GM12875 (cell line): ENCODE measurements at regions not wholly inside any gene's neighbourhood (a gene's known extent, or its start where the extent isn't known, plus 50 kb on each side); places are given as distances from the start of the nearest gene placed in this dataset.

Experiments used
- H3K4me3 ChIP-seq: one replicate; pipeline ENCODE4 v1.5.1; 2011; ENCODE audit warnings: low read depth, low read length, control low read depth
- TF ChIP-seq, protein P1 (sequence below): IDR thresholded peaks from 2 replicates; pipeline ENCODE4 v1.5.1; 2011; ENCODE audit warnings: low read depth, mild to moderate bottlenecking, control low read depth, inconsistent platforms, low read length, moderate library complexity, borderline replicate concordance; ENCODE audit not compliant: insufficient read depth

DNA sequence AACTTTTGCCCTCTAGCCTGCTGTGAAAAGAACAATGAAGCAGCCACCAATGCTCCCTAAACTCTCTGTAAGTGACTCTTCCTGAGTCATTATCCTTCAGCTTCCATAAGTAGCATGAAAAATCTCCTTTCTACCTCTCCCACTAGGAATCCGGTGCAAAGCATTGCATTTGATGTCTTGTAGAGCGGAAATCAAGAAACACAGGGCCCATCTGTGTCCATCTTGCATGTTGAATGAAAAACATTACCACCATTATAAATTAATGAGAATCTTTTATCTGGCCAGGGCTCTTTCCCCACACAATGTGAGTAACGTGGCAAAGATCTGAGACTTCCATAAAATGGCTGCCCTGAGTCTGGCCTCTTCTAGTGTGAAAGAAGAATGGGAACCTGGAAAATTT lies 324.4 kb downstream of the ADGRL2 start:
- TF ChIP-seq, protein P1, sequence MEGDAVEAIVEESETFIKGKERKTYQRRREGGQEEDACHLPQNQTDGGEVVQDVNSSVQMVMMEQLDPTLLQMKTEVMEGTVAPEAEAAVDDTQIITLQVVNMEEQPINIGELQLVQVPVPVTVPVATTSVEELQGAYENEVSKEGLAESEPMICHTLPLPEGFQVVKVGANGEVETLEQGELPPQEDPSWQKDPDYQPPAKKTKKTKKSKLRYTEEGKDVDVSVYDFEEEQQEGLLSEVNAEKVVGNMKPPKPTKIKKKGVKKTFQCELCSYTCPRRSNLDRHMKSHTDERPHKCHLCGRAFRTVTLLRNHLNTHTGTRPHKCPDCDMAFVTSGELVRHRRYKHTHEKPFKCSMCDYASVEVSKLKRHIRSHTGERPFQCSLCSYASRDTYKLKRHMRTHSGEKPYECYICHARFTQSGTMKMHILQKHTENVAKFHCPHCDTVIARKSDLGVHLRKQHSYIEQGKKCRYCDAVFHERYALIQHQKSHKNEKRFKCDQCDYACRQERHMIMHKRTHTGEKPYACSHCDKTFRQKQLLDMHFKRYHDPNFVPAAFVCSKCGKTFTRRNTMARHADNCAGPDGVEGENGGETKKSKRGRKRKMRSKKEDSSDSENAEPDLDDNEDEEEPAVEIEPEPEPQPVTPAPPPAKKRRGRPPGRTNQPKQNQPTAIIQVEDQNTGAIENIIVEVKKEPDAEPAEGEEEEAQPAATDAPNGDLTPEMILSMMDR = no peak

DNA sequence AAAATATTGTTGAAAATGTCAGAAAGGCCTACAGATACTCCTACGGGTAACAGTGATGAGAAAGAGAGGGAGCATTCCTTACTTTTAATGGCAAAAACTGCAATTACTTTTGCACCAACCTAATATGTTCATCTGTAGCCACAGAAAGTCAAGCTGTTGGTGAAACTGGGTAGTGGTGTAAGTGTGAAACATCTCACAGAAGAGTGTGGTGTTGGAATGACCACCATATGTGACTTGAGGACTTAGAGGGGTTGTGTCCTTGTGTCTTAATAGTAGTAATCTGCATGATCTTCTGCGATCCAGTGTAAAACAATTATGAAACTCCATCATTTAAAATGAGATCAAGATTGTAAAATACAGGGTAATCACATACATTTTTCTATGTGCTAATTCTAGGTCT lies 320.7 kb downstream of the ADGRL2 start:
- no peak overlapping the region for H3K4me3 ChIP-seq
- TF ChIP-seq, protein P1 = no peak

More for the DNA sequence above, 324.4 kb downstream of the ADGRL2 start:
- H3K4me3 ChIP-seq = no peak overlapping the region

DNA sequence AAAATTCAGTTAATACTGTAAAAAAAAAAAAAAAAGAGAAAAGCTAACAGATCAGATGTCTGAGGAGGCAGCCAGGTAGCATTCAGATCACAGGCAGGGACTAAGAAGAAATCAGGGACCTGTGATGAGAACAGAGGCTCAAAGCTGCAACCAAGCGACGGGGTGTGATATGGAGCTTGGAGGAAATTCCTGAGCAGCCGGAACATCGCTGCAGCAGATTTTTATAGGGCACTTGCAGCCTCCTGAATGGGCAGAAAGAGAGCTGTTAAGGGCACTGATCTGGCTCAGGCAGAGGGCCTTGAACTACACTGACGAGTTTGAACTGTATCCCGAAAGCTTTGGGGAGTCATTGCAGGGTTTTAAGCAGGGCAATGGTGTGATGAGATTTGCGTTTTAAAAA lies 315.4 kb downstream of the ADGRL2 start:
- no peak overlapping the region for H3K4me3 ChIP-seq
- TF ChIP-seq, protein P1 = no peak

DNA sequence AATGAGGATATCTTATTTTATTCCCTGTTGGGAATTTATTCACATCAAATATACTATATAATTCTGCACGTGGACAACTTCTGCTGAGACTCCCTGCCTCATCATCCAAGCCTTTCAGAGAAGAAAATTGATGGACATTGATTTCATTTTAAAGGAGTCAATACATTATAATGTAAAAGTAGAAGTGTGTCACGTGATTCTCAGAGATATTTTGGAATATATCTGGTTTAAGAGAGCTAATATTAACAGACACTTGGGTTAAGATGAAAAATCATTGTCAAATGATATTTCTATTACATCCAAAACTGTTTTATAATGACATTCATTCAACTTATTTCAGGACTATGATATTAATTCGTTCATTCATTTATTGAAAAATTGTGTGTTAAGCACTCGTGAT lies 314.2 kb downstream of the ADGRL2 start:
- H3K4me3 ChIP-seq = no peak overlapping the region
- TF ChIP-seq, protein P1 = no peak

DNA sequence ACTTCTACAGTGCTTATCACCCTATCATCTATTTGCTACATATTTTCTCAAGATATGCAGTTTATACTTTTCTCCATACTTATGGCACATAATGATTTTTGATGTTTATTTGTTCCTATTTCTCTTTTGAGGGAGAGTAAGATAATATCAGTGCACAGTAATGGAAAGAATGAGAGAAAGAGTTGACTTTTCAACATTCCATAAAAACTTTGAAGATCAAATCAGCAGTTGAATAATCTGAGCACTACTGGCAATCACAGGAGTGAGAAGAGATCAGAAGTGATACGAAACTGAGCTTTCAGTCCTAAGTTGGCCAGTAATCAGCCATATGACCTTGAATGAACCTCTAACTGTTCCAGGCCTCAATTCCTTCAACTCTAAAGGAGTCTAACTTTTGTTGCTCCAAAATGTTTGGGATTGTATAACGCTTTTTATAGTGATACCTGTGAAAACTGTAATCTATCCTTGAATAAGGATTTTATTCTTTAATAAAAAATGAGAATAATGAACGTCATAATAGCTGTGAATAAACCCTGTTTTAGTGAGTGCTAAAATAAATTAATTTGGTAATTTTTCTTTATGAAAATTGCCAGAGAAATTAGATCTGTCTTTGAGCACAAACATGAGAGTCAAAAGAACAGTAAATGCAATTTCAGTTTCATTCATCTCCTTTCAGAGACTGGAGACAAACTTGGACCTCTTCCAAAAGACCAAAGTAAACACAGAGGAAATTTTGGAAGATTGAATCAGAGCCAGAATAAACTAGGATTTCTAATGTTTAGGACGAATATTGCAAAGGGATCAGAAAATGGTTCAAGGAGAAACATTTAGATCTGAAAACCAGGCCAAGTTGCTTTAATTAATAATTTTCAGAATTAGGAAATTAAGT lies 309.9 kb downstream of the ADGRL2 start:
- TF ChIP-seq, protein P1 = no peak
- no peak overlapping the region for H3K4me3 ChIP-seq

DNA sequence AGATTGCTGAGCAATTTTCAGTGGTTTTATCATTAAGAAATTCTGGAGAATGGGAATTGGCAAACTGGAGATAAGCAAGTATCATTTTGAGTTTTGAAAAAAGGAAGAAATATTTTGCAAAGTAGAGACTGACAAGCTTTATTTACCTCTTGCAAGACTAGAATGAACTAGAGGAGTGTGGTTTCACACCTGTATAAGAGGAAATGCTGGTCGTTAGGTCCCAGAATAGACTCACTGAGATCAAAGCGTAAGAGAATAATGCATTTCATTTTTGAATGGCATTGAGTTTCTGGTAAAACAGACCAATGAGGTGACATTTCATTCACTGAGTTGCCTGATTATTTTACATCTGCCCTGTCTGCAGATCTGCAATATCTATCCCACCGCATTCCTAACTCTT lies 308.1 kb downstream of the ADGRL2 start:
- H3K4me3 ChIP-seq = no peak overlapping the region
- TF ChIP-seq, protein P1 = no peak

DNA sequence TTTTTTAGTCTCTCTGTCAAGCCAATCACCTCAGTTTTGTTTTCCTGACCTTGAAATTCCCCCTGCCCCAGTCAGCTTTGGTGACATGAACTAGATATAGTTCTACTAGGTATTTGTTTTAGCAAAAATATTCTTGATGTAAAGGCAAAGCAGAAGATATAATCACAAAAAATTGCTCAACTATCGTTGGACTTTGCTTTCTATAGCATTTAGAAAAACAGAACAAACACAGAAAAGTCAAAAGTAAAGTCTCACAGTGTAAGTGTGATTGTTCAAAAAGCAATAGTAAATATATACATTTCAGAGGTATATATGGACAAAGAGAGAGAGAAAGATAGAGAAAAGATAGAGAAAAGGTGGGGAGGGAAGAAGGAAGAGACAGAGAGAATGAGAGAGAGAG lies 305.9 kb downstream of the ADGRL2 start:
- TF ChIP-seq, protein P1 = no peak
- no peak overlapping the region for H3K4me3 ChIP-seq
